ENCODE measurements at regions not wholly inside any gene's neighbourhood (a gene's known extent, or its start where the extent isn't known, plus 50 kb on each side); places are given as distances from the start of the nearest gene placed in this dataset.

DNA sequence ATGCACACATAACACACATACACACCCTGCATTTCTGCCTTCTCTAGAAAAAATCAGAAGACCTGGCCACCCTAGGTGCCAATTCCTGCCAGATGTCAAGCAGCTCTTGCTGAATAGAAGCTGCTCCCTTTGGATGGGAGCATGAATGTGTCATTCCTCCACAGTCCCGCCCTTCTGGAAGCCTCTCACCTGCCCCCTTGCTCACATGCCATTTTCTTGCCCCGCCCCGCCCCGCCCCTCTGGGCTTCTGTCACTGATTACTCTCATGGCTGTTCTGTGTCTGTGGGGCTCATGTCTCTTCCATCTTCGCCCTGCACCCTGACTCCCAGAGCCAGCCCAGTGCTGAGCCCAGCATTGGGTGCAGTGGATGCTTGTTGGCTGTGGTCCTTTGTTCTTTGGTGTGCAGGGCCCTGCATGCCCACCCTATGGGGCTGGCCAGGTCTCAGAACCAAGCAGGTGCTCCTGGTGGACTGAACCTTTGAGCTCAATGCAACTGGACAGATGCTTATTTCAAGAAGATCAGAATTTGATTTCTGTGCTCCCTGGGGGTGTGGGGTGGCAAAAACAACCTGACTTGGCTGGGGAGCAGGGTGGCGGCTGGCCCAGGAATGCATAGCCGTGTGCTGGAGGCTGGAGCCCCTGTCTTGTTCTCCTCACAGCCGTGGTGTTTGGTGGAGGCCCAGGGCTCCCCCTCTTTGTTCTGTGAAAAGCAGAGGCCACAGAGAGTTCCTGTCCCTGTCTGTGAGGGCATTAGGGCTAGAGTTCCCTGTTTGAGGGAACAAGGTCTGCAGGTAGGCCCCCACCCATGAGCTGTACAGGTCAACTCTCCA lies 140.6 kb upstream of the GLI2 start:
- no peak for TF ChIP-seq CTCF (IDR thresholded peaks at IDR 0.05)
- Histone ChIP-seq H3K27me3 (no peaks in the 10 kb centered on the region), H3K9me3 (no peaks in the 10 kb centered on the region), H3K4me3 (no peak overlapping the region), H3K4me1 (peaks cover 3 to 16% of the 10 kb centered on the region in 2 donors), H3K27ac (no peak overlapping the region), H3K36me3 (no peaks in the 10 kb centered on the region)
- intact Hi-C loops (cut with DNase I): no loop called here
- no peak for DNase-seq (ENCODE audit: low spot score in 2 of 2)

DNA sequence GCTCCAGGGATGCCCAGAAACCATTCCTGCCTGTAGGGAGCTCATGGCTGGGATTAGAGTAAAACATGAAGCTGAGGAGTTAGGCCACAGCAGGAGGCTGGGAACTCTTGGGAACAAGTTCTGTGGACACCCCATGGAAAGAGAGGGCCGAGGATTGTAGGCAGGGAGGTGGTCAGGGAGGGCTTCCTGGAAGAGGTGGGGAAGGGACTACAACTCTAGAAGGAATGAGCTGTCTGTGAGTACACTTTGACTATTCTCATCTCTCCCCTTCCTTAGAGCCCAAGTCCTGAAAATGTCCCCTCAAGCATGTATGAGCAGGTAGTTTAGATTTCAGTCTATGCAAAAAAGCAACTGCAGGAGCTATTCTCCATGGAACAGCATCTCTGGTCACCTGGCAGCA lies 139.9 kb upstream of the GLI2 start:
- Histone ChIP-seq H3K4me1 (peaks cover 3 to 16% of the 10 kb centered on the region in 2 donors), H3K4me3 (no peak overlapping the region), H3K36me3 (no peaks in the 10 kb centered on the region), H3K27ac (peak overlapping the region in 1 of 2 donors; percentile 65), H3K9me3 (no peaks in the 10 kb centered on the region), H3K27me3 (no peaks in the 10 kb centered on the region)
- TF ChIP-seq CTCF (IDR thresholded peaks at IDR 0.05): no peak
- intact Hi-C loops (cut with DNase I): no loop called here
- DNase-seq (ENCODE audit: low spot score in 2 of 2): no peak

GRCh38 chr2:120596191-120596811 lies 139.4 kb upstream of the GLI2 start:
- TF ChIP-seq CTCF (IDR thresholded peaks at IDR 0.05): no peak
- peak overlapping the region in 1 of 2 donors; percentile 4 for H3K4me3 ChIP-seq
- no peak for DNase-seq (ENCODE audit: low spot score in 2 of 2)
- H3K4me1 ChIP-seq: peaks cover 3 to 16% of the 10 kb centered on the region in 2 donors
- intact Hi-C loops (cut with DNase I): no loop called here
- H3K36me3 ChIP-seq: no peaks in the 10 kb centered on the region
- H3K27ac ChIP-seq: peak overlapping the region in 1 of 2 donors; percentile 65
- H3K27me3 ChIP-seq: no peaks in the 10 kb centered on the region
- H3K9me3 ChIP-seq: no peaks in the 10 kb centered on the region

DNA sequence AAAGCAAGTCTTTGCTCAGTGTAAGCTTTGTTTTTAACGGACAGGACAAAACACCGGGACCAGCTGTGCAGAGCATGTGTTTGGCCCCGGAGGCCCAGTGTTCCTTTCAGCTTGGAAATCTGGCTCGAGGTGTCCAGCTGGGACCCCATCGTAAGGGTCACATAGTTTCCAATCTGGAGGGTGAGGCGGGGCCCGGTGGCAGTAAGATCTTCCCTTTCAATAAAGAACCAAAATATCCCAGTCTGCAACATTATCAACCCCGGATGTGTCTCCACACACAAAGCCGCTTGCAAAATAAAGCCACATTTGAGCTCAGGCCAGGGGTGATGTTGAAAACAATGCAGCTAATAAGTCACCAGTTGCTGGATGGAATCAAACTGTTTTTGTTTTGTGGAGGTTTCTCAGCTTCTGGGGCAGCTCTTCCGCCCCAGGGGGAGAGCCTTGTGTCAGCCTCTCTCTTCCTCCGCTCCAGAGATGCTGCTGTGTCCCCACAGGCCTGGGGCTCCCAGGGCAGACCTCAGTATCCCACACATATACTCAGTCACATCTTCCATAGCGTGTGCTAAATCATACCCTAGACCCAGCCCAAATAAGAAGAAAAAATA lies 138.6 kb upstream of the GLI2 start:
- intact Hi-C loops (cut with DNase I): no loop called here
- no peak for TF ChIP-seq CTCF (IDR thresholded peaks at IDR 0.05)
- Histone ChIP-seq H3K36me3 (no peaks in the 10 kb centered on the region), H3K4me1 (peaks cover 3 to 16% of the 10 kb centered on the region in 2 donors), H3K27ac (peak overlapping the region in 1 of 2 donors; percentile 65), H3K9me3 (no peaks in the 10 kb centered on the region), H3K27me3 (no peaks in the 10 kb centered on the region), H3K4me3 (no peak overlapping the region)
- no peak for DNase-seq (ENCODE audit: low spot score in 2 of 2)

DNA sequence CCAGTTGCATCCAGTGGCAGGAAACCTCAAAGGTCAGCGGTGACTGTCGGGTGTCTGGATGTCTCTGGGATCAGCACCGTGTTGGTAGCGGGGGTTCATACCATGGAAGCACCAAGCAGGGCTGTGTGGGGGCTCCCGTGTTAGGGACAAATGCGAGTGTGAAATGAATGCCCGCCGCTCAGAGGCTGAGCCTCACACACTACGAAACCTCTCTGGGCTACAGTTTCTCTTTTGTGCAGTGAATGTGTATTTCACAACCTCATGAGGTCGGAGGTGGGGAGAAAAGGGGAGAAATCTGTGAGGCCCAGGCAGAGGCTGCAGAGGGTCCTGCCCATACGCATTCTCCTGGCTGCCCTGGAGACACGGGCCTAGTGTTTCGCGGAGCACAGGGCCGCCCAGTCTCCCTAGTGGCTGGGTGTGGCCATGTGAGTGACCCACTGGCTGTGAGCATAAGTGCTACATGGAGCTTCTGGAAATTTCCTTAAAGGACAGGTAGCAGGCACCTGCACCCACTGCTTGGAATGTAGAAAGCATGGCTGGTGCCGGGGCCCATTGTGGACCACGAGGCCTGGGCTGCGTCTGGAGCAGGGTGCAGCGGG lies 138.0 kb upstream of the GLI2 start:
- intact Hi-C loops (cut with DNase I): no loop called here
- no peak for TF ChIP-seq CTCF (IDR thresholded peaks at IDR 0.05)

More for the DNA sequence above, 138.0 kb upstream of the GLI2 start:
- DNase-seq (ENCODE audit: low spot score in 2 of 2): no peak
- no peaks in the 10 kb centered on the region for H3K36me3 ChIP-seq
- H3K4me3 ChIP-seq: no peak overlapping the region
- H3K27ac ChIP-seq: no peak overlapping the region
- no peaks in the 10 kb centered on the region for H3K9me3 ChIP-seq
- peaks cover 3 to 16% of the 10 kb centered on the region in 2 donors for H3K4me1 ChIP-seq
- no peaks in the 10 kb centered on the region for H3K27me3 ChIP-seq

Data from ascending aorta (tissue), 2 donors.